GM18951 (cell line): ENCODE measurements at regions not wholly inside any gene's neighbourhood (a gene's known extent, or its start where the extent isn't known, plus 50 kb on each side); places are given as distances from the start of the nearest gene placed in this dataset.
"Not testable (repeated sequence)": the region's sequence is repeated elsewhere in the genome, so short reads cannot be mapped to it uniquely, and the experiment has no call there.

Experiments
- POLR2A ChIP-seq: IDR thresholded peaks from 4 replicates; pipeline ENCODE4 v1.6.1; 2011; ENCODE audit warnings: mild to moderate bottlenecking; ENCODE audit not compliant: insufficient read length, insufficient read depth; ENCODE audit errors: extremely low read depth
- in situ Hi-C: fragments of 300-500 bp; cut with MboI; formaldehyde crosslinking; loops from one replicate; pipeline ENCODE4 v1.12.0; 2022; ENCODE audit warnings: low sequenced_read_pairs, mixed read lengths, inconsistent platforms; ENCODE audit not compliant: unreplicated experiment

GRCh38 chr5:101846496-101846895 is 449.6 kb downstream of the SLCO4C1 start:
- no peak for TF ChIP-seq POLR2A

DNA sequence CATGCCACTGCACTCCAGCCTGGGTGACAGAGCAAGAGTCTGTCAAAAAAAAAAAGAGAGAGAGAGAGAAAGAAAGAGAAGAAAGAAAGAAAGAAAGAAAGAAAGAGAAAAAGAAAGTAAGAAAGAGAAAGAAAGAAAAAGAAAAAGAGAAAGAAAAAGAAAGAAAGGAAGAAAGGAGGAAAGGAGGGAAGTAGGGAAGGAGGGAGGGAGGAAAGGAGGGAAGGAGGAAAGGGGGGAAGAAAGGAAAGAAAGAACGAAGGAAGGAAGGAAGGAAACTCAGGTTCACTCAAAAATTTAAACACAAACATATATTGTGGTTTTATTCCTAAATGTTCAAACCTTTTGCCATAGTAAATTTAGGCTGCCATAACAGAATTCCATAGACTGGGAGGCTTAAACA is 453.0 kb downstream of the SLCO4C1 start:
- in situ Hi-C loops: no loop called here
- TF ChIP-seq POLR2A: no peak

More at GRCh38 chr5:101846496-101846895, 449.6 kb downstream of the SLCO4C1 start:
- in situ Hi-C loops: no loop called here

GRCh38 chr5:101838435-101838834 is 457.6 kb downstream of the SLCO4C1 start:
- TF ChIP-seq POLR2A: no peak
- in situ Hi-C loops: no loop called here

GRCh38 chr5:101829255-101829654 is 466.8 kb downstream of the SLCO4C1 start:
- in situ Hi-C loops: no loop called here
- no peak for TF ChIP-seq POLR2A

- TF ChIP-seq POLR2A: no peak
- in situ Hi-C loops: no loop called here
Measured at GRCh38 chr5:101811466-101811865, 484.6 kb downstream of the SLCO4C1 start.

GRCh38 chr5:101806410-101806809 is 489.7 kb downstream of the SLCO4C1 start:
- no peak for TF ChIP-seq POLR2A
- in situ Hi-C loops: no loop called here

- in situ Hi-C loops: no loop called here
- TF ChIP-seq POLR2A: no peak
Measured at GRCh38 chr5:101796427-101796826, 499.7 kb downstream of the SLCO4C1 start.

GRCh38 chr5:101788797-101789196 is 507.3 kb downstream of the SLCO4C1 start:
- in situ Hi-C loops: no loop called here
- no peak for TF ChIP-seq POLR2A

- in situ Hi-C loops: no loop called here
- no peak for TF ChIP-seq POLR2A
Measured at GRCh38 chr5:101785090-101785489, 511.0 kb downstream of the SLCO4C1 start.

GRCh38 chr5:101783241-101784013 is 512.7 kb downstream of the SLCO4C1 start:
- in situ Hi-C loops: no loop called here
- TF ChIP-seq POLR2A: no peak

- TF ChIP-seq POLR2A: no peak
- in situ Hi-C loops: no loop called here
Measured at GRCh38 chr5:101782352-101783103, 513.6 kb downstream of the SLCO4C1 start.

GRCh38 chr5:101751105-101751504 is 545.0 kb downstream of the SLCO4C1 start:
- in situ Hi-C loops: no loop called here
- no peak for TF ChIP-seq POLR2A

DNA sequence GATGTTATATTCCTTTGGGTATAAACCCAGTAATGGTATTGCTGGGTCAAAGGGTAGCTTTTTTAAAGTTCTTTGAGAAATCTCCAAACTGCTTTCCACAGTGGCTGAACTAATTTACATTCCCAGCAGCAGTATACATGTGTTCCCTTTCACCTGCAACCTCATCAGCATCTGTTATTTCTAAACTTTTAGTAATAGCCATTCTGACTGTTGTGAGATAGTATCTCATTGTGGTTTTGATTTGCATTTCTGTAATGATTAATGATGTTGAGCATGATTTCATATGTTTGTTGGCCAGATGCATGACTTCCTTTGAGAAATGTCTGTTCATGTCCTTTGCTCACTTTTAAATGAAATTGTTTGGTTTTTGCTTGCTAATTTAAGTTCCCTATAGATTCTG is 553.1 kb downstream of the SLCO4C1 start:
- in situ Hi-C loops: not testable (repeated sequence)

- in situ Hi-C loops: no loop called here
- no peak for TF ChIP-seq POLR2A
Measured at GRCh38 chr5:101728933-101729332, 567.2 kb downstream of the SLCO4C1 start.

DNA sequence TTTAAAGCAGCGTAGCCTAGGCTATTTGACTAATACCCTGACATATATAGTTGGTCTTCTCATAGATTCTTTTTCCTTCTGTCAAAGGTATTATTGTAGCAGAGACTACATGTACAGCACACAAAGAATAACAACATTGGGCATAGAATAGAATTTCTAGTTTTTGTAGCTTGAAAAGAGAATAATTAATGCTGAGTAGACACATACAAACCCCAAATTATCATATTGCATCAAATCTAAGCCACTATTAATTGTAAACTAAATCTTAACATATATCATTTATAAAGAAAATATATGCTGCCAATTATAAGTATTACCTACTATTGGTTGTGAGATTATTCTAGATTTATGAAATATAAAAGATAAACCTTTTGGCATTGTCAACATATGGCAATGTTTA is 574.5 kb downstream of the SLCO4C1 start:
- in situ Hi-C loops: no loop called here
- TF ChIP-seq POLR2A: no peak
